ENCODE measurements at regions not wholly inside any gene's neighbourhood (a gene's known extent, or its start where the extent isn't known, plus 50 kb on each side); places are given as distances from the start of the nearest gene placed in this dataset.

DNA sequence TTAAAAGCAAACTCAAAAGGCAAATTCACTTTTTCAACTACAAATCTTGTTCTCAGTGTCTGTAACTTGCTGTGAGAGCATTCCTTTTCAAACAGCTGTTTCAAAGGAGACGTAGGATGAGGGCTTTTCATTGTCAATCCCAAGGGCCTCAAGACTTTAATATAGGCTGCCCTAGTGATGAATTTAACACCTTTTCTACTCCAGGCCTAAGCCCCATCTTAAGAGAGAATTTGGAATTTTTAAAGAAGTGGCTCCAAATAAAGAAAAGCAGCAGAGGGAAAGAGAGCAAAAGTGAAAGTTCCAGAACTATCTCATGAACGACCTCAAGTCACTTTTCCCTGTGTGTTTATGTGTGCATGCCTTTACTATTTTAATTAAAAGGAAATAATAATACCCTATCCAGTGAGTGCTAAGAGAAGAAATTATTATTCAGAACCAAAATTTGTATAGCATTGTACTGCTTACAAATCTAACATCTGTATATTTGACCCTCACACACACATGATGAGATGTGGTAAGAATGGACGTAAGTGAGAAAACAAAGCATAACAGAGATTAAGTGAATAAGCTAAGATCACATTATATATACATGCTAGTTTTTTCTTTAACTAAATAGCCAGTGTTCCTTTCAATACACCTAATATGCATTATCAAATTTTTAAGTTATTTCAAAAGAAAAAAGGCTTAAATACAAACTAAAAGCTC is 196.4 kb downstream of the VGLL3 start:
- TF ChIP-seq, protein P1, sequence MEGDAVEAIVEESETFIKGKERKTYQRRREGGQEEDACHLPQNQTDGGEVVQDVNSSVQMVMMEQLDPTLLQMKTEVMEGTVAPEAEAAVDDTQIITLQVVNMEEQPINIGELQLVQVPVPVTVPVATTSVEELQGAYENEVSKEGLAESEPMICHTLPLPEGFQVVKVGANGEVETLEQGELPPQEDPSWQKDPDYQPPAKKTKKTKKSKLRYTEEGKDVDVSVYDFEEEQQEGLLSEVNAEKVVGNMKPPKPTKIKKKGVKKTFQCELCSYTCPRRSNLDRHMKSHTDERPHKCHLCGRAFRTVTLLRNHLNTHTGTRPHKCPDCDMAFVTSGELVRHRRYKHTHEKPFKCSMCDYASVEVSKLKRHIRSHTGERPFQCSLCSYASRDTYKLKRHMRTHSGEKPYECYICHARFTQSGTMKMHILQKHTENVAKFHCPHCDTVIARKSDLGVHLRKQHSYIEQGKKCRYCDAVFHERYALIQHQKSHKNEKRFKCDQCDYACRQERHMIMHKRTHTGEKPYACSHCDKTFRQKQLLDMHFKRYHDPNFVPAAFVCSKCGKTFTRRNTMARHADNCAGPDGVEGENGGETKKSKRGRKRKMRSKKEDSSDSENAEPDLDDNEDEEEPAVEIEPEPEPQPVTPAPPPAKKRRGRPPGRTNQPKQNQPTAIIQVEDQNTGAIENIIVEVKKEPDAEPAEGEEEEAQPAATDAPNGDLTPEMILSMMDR (IDR thresholded peaks at IDR 0.05), result no peak
- TF ChIP-seq EZH2 (IDR thresholded peaks at IDR 0.05) (no peak), EZH2phosphoT487 (IDR thresholded peaks at IDR 0.05) (no peak)
